Neural cell (in vitro differentiated cells): ENCODE measurements at regions not wholly inside any gene's neighbourhood (a gene's known extent, or its start where the extent isn't known, plus 50 kb on each side); places are given as distances from the start of the nearest gene placed in this dataset.

ENCODE experiments used
- CTCF ChIP-seq: fragments of 450-650 bp; IDR thresholded peaks from 2 replicates; pipeline ENCODE4 v1.5.1; 2014; ENCODE audit warnings: antibody characterized with exemption, mild to moderate bottlenecking, moderate library complexity; ENCODE audit not compliant: poor library complexity, severe bottlenecking
- EZH2 ChIP-seq: fragments of 200-600, 300-800 bp; shearing (Covaris generic), sonication (generic); IDR thresholded peaks from 2 replicates; pipeline ENCODE4 v1.6.1; 2014; ENCODE audit warnings: antibody characterized with exemption, low read length, borderline replicate concordance, mild to moderate bottlenecking; ENCODE audit not compliant: insufficient read depth, poor library complexity, severe bottlenecking
- MXI1 ChIP-seq: fragments of 450-650 bp; conservative IDR thresholded peaks from 2 replicates; pipeline ENCODE4 v1.6.1; 2014; ENCODE audit warnings: antibody characterized with exemption, mild to moderate bottlenecking; ENCODE audit not compliant: poor library complexity, severe bottlenecking
- POLR2AphosphoS5 ChIP-seq: IDR thresholded peaks from 2 replicates; pipeline ENCODE4 v1.6.1; 2012
- REST ChIP-seq: IDR thresholded peaks from 2 replicates; pipeline ENCODE4 v1.6.1; 2012; ENCODE audit warnings: borderline replicate concordance
- TAF1 ChIP-seq: IDR thresholded peaks from 2 replicates; pipeline ENCODE4 v1.6.1; 2012; ENCODE audit warnings: low read depth

GRCh38 chr7:84647797-84648757, 453.5 kb upstream of the SEMA3A start:
- TF ChIP-seq CTCF (no peak), REST (no peak), TAF1 (no peak), EZH2 (no peak), POLR2AphosphoS5 (no peak), MXI1 (no peak)
